Neural crest cell (in vitro differentiated cells): ENCODE measurements at regions not wholly inside any gene's neighbourhood (a gene's known extent, or its start where the extent isn't known, plus 50 kb on each side); places are given as distances from the start of the nearest gene placed in this dataset.

Source experiments
- DNase-seq: peaks from one replicate; pipeline ENCODE4 v3.0.0; 2021; ENCODE audit warnings: low read depth, mixed read lengths, low spot score
- H3K27ac Mint-ChIP-seq: one replicate; pipeline ENCODE4 v1.8.0; 2021; ENCODE audit warnings: mild to moderate bottlenecking, mixed read lengths; ENCODE audit not compliant: unreplicated experiment
- H3K27me3 Mint-ChIP-seq: 2 replicates; pipeline ENCODE4 v1.8.0; 2021; ENCODE audit warnings: low read depth, mild to moderate bottlenecking, mixed read lengths
- H3K36me3 Mint-ChIP-seq: 2 replicates; pipeline ENCODE4 v1.8.0; 2021; ENCODE audit warnings: low read depth, mild to moderate bottlenecking, mixed read lengths
- H3K4me1 Mint-ChIP-seq: 2 replicates; pipeline ENCODE4 v1.8.0; 2021; ENCODE audit warnings: mixed read lengths
- H3K4me3 Mint-ChIP-seq: one replicate; pipeline ENCODE4 v1.8.0; 2021; ENCODE audit warnings: mild to moderate bottlenecking, mixed read lengths
- H3K9me3 Mint-ChIP-seq: 2 replicates; pipeline ENCODE4 v1.8.0; 2021; ENCODE audit warnings: mixed read lengths
- TF ChIP-seq, protein P1 (sequence below): fragments of 200-600 bp; sonication (generic); conservative IDR thresholded peaks from 2 replicates; pipeline ENCODE4 v1.5.0; 2021; ENCODE audit warnings: antibody characterized with exemption, mild to moderate bottlenecking

DNA sequence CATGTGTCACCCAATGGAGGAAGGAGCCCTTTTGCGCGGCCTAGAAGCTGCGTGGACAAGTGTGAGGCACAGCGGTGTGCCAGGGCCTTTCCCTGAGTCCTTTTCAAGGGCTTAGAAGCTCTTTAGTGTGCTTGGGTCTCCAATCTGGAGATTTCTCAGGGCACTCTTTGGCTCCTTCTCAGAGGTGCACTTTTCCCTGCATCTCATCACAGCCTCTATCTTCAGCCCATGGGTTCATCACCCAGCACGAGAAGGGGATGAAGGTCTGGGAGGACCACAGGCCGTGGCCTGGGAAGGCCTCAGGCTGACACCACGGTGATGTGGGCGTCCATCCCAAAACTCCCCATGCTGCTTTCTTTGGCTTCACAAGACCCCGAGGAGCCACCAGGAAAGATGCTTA, 233.4 kb downstream of the TEX36 start:
- TF ChIP-seq, protein P1, sequence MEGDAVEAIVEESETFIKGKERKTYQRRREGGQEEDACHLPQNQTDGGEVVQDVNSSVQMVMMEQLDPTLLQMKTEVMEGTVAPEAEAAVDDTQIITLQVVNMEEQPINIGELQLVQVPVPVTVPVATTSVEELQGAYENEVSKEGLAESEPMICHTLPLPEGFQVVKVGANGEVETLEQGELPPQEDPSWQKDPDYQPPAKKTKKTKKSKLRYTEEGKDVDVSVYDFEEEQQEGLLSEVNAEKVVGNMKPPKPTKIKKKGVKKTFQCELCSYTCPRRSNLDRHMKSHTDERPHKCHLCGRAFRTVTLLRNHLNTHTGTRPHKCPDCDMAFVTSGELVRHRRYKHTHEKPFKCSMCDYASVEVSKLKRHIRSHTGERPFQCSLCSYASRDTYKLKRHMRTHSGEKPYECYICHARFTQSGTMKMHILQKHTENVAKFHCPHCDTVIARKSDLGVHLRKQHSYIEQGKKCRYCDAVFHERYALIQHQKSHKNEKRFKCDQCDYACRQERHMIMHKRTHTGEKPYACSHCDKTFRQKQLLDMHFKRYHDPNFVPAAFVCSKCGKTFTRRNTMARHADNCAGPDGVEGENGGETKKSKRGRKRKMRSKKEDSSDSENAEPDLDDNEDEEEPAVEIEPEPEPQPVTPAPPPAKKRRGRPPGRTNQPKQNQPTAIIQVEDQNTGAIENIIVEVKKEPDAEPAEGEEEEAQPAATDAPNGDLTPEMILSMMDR = no peak
- Mint-ChIP-seq H3K36me3 (no peaks in the 10 kb centered on the region), H3K27ac (no peak overlapping the region), H3K4me1 (no peaks in the 10 kb centered on the region), H3K27me3 (no peaks in the 10 kb centered on the region), H3K9me3 (no peaks in the 10 kb centered on the region), H3K4me3 (no peak overlapping the region)
- DNase-seq = no peak

DNA sequence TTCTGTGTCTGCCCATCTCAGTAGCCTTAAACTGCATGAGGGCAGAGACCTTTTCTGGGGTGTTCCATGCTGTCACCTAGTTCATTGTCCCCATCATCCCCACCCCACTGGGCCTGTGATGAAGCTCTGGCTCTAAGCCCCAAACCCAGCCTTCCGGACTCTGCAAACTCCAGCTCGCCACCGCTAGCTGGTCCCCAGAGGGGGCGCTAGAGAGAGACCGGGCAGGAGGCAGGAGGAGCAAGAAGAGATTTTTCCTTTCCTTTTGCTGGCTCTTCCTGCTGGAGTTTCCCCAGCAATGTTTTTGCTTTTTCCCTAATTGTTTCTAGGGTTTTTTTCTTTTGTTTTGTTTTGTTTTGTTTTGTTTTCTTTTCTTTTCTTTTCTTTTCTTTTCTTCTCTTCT, 234.4 kb downstream of the TEX36 start:
- Mint-ChIP-seq H3K36me3 (no peaks in the 10 kb centered on the region), H3K9me3 (no peaks in the 10 kb centered on the region), H3K4me3 (no peak overlapping the region), H3K27me3 (no peaks in the 10 kb centered on the region), H3K27ac (no peak overlapping the region), H3K4me1 (no peaks in the 10 kb centered on the region)
- TF ChIP-seq, protein P1 = peak; percentile 57
- DNase-seq = peak; percentile 26

DNA sequence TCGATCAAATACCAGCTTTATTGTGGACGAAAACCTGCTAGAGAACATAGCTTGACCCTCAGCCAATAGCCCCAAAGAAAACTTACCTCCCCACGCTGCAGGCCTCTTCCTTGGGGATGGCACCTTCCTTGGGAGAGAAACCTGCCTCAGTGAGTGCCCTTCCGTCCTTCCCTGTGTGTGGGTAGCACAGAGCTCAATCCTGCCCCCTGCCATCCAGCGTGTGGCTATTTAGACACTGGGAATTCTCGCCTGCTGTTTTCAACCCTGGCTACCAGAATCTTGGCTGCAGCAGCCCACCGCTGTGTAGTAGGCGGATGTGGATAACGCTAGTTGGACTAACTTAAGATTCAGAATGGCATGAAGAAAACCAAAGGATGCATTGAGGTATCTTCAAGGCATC, 238.2 kb downstream of the TEX36 start:
- H3K27me3 Mint-ChIP-seq = no peaks in the 10 kb centered on the region
- no peaks in the 10 kb centered on the region for H3K36me3 Mint-ChIP-seq
- H3K4me3 Mint-ChIP-seq = no peak overlapping the region
- H3K27ac Mint-ChIP-seq = no peak overlapping the region
- no peaks in the 10 kb centered on the region for H3K9me3 Mint-ChIP-seq
- TF ChIP-seq, protein P1 = no peak
- H3K4me1 Mint-ChIP-seq = no peaks in the 10 kb centered on the region
- no peak for DNase-seq

- Mint-ChIP-seq H3K4me1 (no peaks in the 10 kb centered on the region), H3K36me3 (no peaks in the 10 kb centered on the region), H3K4me3 (no peak overlapping the region), H3K27me3 (no peaks in the 10 kb centered on the region), H3K9me3 (no peaks in the 10 kb centered on the region), H3K27ac (no peak overlapping the region)
- no peak for DNase-seq
- TF ChIP-seq, protein P1 = no peak
Observed at GRCh38 chr10:125442856-125443540, 240.0 kb downstream of the TEX36 start.

- DNase-seq = no peak
- H3K9me3 Mint-ChIP-seq = no peaks in the 10 kb centered on the region
- H3K4me3 Mint-ChIP-seq = no peak overlapping the region
- H3K27me3 Mint-ChIP-seq = peaks cover 2% of the 10 kb centered on the region
- no peak overlapping the region for H3K27ac Mint-ChIP-seq
- TF ChIP-seq, protein P1 = no peak
- no peaks in the 10 kb centered on the region for H3K36me3 Mint-ChIP-seq
- no peaks in the 10 kb centered on the region for H3K4me1 Mint-ChIP-seq
Observed at GRCh38 chr10:125441151-125441550, 241.8 kb downstream of the TEX36 start.
